Hepatocyte (in vitro differentiated cells): ENCODE measurements at regions not wholly inside any gene's neighbourhood (a gene's known extent, or its start where the extent isn't known, plus 50 kb on each side); places are given as distances from the start of the nearest gene placed in this dataset.

Source experiments
- DNase-seq: peaks from one replicate; pipeline ENCODE4 v3.0.0-alpha.2; 2016; ENCODE audit warnings: low spot score
- H2AFZ ChIP-seq: fragments of 200-600 bp; sonication (generic); 2 replicates; pipeline ENCODE4 v1.6.0; 2016; ENCODE audit warnings: antibody characterized with exemption, mild to moderate bottlenecking
- H3K27ac ChIP-seq: fragments of 200-600 bp; sonication (generic); 2 replicates; pipeline ENCODE4 v1.5.1; 2016; ENCODE audit warnings: mild to moderate bottlenecking
- H3K27me3 ChIP-seq: fragments of 200-600 bp; sonication (generic); 2 replicates; pipeline ENCODE4 v1.6.1; 2016
- H3K36me3 ChIP-seq: fragments of 200-600 bp; sonication (generic); replicated peaks from 2 replicates; pipeline ENCODE4 v1.5.1; 2016; ENCODE audit warnings: low read depth; ENCODE audit not compliant: insufficient read depth
- H3K4me1 ChIP-seq: fragments of 200-600 bp; sonication (generic); 2 replicates; pipeline ENCODE4 v1.5.1; 2016; ENCODE audit warnings: mild to moderate bottlenecking, moderate library complexity; ENCODE audit not compliant: insufficient read depth
- H3K4me2 ChIP-seq: fragments of 200-600 bp; sonication (generic); 2 replicates; pipeline ENCODE4 v1.6.0; 2016
- H3K4me3 ChIP-seq: fragments of 200-600 bp; sonication (generic); 2 replicates; pipeline ENCODE4 v1.5.1; 2016; ENCODE audit warnings: mild to moderate bottlenecking
- H3K79me2 ChIP-seq: fragments of 200-600 bp; sonication (generic); 2 replicates; pipeline ENCODE4 v1.6.0; 2017; ENCODE audit warnings: mild to moderate bottlenecking
- H3K9me2 ChIP-seq: fragments of 200-600 bp; sonication (generic); replicated peaks from 2 replicates; pipeline ENCODE4 v1.6.0; 2017; ENCODE audit warnings: mild to moderate bottlenecking; ENCODE audit not compliant: insufficient read depth
- H3K9me3 ChIP-seq: fragments of 200-600 bp; sonication (generic); 2 replicates; pipeline ENCODE4 v1.5.1; 2016; ENCODE audit warnings: low read depth, mild to moderate bottlenecking
- H4K20me1 ChIP-seq: fragments of 200-600 bp; sonication (generic); 2 replicates; pipeline ENCODE4 v1.6.0; 2016; ENCODE audit warnings: mild to moderate bottlenecking; ENCODE audit not compliant: insufficient read depth, poor library complexity, severe bottlenecking
- EZH2 ChIP-seq: fragments of 200-600 bp; sonication (generic); IDR thresholded peaks from 2 replicates; pipeline ENCODE4 v1.6.1; 2016; ENCODE audit warnings: antibody characterized with exemption, mild to moderate bottlenecking, borderline replicate concordance
- EZH2phosphoT487 ChIP-seq: fragments of 200-600 bp; sonication (generic); IDR thresholded peaks from one replicate; pipeline ENCODE4 v1.6.1; 2018; ENCODE audit warnings: antibody characterized with exemption, mild to moderate bottlenecking, low read depth, moderate library complexity; ENCODE audit not compliant: unreplicated experiment, severe bottlenecking
- WGBS: methylation state at CpG from one replicate; pipeline ENCODE4 v1.1.6; 2016; ENCODE audit warnings: low lambda C conversion rate; ENCODE audit errors: missing lambda C conversion rate; 5-methylcytosine and 5-hydroxymethylcytosine counted together
- TF ChIP-seq, protein P1 (sequence below): fragments of 200-600 bp; sonication (generic); IDR thresholded peaks from 2 replicates; pipeline ENCODE4 v1.5.1; 2016; ENCODE audit warnings: antibody characterized with exemption, mild to moderate bottlenecking; ENCODE audit not compliant: poor library complexity

GRCh38 chr5:62199792-62200716, 106.0 kb upstream of the KIF2A start:
- Histone ChIP-seq H3K4me2 (no peak overlapping the region), H3K36me3 (no peaks in the 10 kb centered on the region), H3K4me3 (no peak overlapping the region), H3K79me2 (no peaks in the 10 kb centered on the region), H3K9me3 (no peaks in the 10 kb centered on the region), H4K20me1 (no peaks in the 10 kb centered on the region), H3K4me1 (no peaks in the 10 kb centered on the region), H3K27me3 (peaks cover 12% of the 10 kb centered on the region), H2AFZ (no peak overlapping the region), H3K9me2 (no peaks in the 10 kb centered on the region), H3K27ac (no peak overlapping the region)
- TF ChIP-seq, protein P1, sequence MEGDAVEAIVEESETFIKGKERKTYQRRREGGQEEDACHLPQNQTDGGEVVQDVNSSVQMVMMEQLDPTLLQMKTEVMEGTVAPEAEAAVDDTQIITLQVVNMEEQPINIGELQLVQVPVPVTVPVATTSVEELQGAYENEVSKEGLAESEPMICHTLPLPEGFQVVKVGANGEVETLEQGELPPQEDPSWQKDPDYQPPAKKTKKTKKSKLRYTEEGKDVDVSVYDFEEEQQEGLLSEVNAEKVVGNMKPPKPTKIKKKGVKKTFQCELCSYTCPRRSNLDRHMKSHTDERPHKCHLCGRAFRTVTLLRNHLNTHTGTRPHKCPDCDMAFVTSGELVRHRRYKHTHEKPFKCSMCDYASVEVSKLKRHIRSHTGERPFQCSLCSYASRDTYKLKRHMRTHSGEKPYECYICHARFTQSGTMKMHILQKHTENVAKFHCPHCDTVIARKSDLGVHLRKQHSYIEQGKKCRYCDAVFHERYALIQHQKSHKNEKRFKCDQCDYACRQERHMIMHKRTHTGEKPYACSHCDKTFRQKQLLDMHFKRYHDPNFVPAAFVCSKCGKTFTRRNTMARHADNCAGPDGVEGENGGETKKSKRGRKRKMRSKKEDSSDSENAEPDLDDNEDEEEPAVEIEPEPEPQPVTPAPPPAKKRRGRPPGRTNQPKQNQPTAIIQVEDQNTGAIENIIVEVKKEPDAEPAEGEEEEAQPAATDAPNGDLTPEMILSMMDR, result no peak
- TF ChIP-seq EZH2, result no peak
- TF ChIP-seq EZH2phosphoT487, result no peak
- DNase-seq, result no peak
- WGBS, result 86% methylated on average over 7 of the region's 7 CpGs

GRCh38 chr5:62206150-62206829, 99.7 kb upstream of the KIF2A start:
- Histone ChIP-seq H3K27ac (no peak overlapping the region), H2AFZ (no peak overlapping the region), H3K4me2 (no peak overlapping the region), H3K4me1 (no peaks in the 10 kb centered on the region), H3K4me3 (no peak overlapping the region), H3K36me3 (no peaks in the 10 kb centered on the region), H3K79me2 (no peaks in the 10 kb centered on the region), H4K20me1 (no peaks in the 10 kb centered on the region), H3K9me2 (no peaks in the 10 kb centered on the region), H3K9me3 (no peaks in the 10 kb centered on the region), H3K27me3 (no peaks in the 10 kb centered on the region)
- 55% methylated on average over 9 of the region's 9 CpGs for WGBS
- peak; percentile 26 for DNase-seq
- TF ChIP-seq, protein P1, result peak; percentile 5
- TF ChIP-seq EZH2, result no peak

GRCh38 chr5:62208218-62208852, 97.7 kb upstream of the KIF2A start:
- no peaks in the 10 kb centered on the region for H3K9me2 ChIP-seq
- H3K4me3 ChIP-seq, result no peak overlapping the region
- 25% methylated on average over 10 of the region's 10 CpGs for whole genome bisulfite sequencing
- no peak overlapping the region for H2AFZ ChIP-seq
- no peaks in the 10 kb centered on the region for H3K4me1 ChIP-seq
- H3K79me2 ChIP-seq, result no peaks in the 10 kb centered on the region
- H3K4me2 ChIP-seq, result no peak overlapping the region
- H3K36me3 ChIP-seq, result no peaks in the 10 kb centered on the region
- no peaks in the 10 kb centered on the region for H3K27me3 ChIP-seq
- no peak overlapping the region for H3K27ac ChIP-seq
- DNase-seq, result no peak
- TF ChIP-seq, protein P1, result no peak
- TF ChIP-seq EZH2phosphoT487 (no peak), EZH2 (no peak)
- no peaks in the 10 kb centered on the region for H4K20me1 ChIP-seq
- H3K9me3 ChIP-seq, result no peaks in the 10 kb centered on the region
